ENCODE measurements at regions not wholly inside any gene's neighbourhood (a gene's known extent, or its start where the extent isn't known, plus 50 kb on each side); places are given as distances from the start of the nearest gene placed in this dataset.

- TF ChIP-seq ZNF274 (IDR thresholded peaks at IDR 0.05; ENCODE audit: low read depth, low read length) = no peak
- H3K4me3 ChIP-seq (ENCODE audit: low read length) = no peak overlapping the region
Measured at GRCh38 chr1:81706650-81707435, 93.9 kb upstream of the ADGRL2 start.

- no peak overlapping the region for H3K4me3 ChIP-seq (ENCODE audit: low read length)
- no peak for TF ChIP-seq ZNF274 (IDR thresholded peaks at IDR 0.05; ENCODE audit: low read depth, low read length)
Measured at GRCh38 chr1:81703756-81704463, 96.8 kb upstream of the ADGRL2 start.

GRCh38 chr1:81703391-81703755 lies 97.4 kb upstream of the ADGRL2 start:
- TF ChIP-seq ZNF274 (IDR thresholded peaks at IDR 0.05; ENCODE audit: low read depth, low read length) = no peak
- H3K4me3 ChIP-seq (ENCODE audit: low read length) = no peak overlapping the region

- TF ChIP-seq ZNF274 (IDR thresholded peaks at IDR 0.05; ENCODE audit: low read depth, low read length) = no peak
- no peak overlapping the region for H3K4me3 ChIP-seq (ENCODE audit: low read length)
Measured at GRCh38 chr1:81702903-81703302, 97.8 kb upstream of the ADGRL2 start.

GRCh38 chr1:81702079-81702715 lies 98.5 kb upstream of the ADGRL2 start:
- no peak for TF ChIP-seq ZNF274 (IDR thresholded peaks at IDR 0.05; ENCODE audit: low read depth, low read length)
- no peak overlapping the region for H3K4me3 ChIP-seq (ENCODE audit: low read length)

GRCh38 chr1:81700728-81701470 lies 99.8 kb upstream of the ADGRL2 start:
- no peak overlapping the region for H3K4me3 ChIP-seq (ENCODE audit: low read length)
- TF ChIP-seq ZNF274 (IDR thresholded peaks at IDR 0.05; ENCODE audit: low read depth, low read length) = no peak

- TF ChIP-seq ZNF274 (IDR thresholded peaks at IDR 0.05; ENCODE audit: low read depth, low read length) = no peak
- no peak overlapping the region for H3K4me3 ChIP-seq (ENCODE audit: low read length)
Measured at GRCh38 chr1:81699234-81699633, 101.5 kb upstream of the ADGRL2 start.

GRCh38 chr1:81695741-81696140 lies 105.0 kb upstream of the ADGRL2 start:
- no peak for TF ChIP-seq ZNF274 (IDR thresholded peaks at IDR 0.05; ENCODE audit: low read depth, low read length)
- H3K4me3 ChIP-seq (ENCODE audit: low read length) = no peak overlapping the region

- no peak overlapping the region for H3K4me3 ChIP-seq (ENCODE audit: low read length)
- no peak for TF ChIP-seq ZNF274 (IDR thresholded peaks at IDR 0.05; ENCODE audit: low read depth, low read length)
Measured at GRCh38 chr1:81693316-81693715, 107.4 kb upstream of the ADGRL2 start.

- H3K4me3 ChIP-seq (ENCODE audit: low read length) = no peak overlapping the region
- TF ChIP-seq ZNF274 (IDR thresholded peaks at IDR 0.05; ENCODE audit: low read depth, low read length) = no peak
Measured at GRCh38 chr1:81690676-81691453, 109.9 kb upstream of the ADGRL2 start.

GRCh38 chr1:81689531-81689941 lies 111.2 kb upstream of the ADGRL2 start:
- TF ChIP-seq ZNF274 (IDR thresholded peaks at IDR 0.05; ENCODE audit: low read depth, low read length) = no peak

GRCh38 chr1:81682490-81682889 lies 118.2 kb upstream of the ADGRL2 start:
- H3K4me3 ChIP-seq (ENCODE audit: low read length) = no peak overlapping the region
- no peak for TF ChIP-seq ZNF274 (IDR thresholded peaks at IDR 0.05; ENCODE audit: low read depth, low read length)

More at GRCh38 chr1:81689531-81689941, 111.2 kb upstream of the ADGRL2 start:
- no peak overlapping the region for H3K4me3 ChIP-seq (ENCODE audit: low read length)

- no peak for TF ChIP-seq ZNF274 (IDR thresholded peaks at IDR 0.05; ENCODE audit: low read depth, low read length)
- no peak overlapping the region for H3K4me3 ChIP-seq (ENCODE audit: low read length)
Measured at GRCh38 chr1:81681601-81682266, 119.0 kb upstream of the ADGRL2 start.
